HCT116 (cell line): ENCODE measurements at regions not wholly inside any gene's neighbourhood (a gene's known extent, or its start where the extent isn't known, plus 50 kb on each side); places are given as distances from the start of the nearest gene placed in this dataset.
"Not testable (repeated sequence)": the region's sequence is repeated elsewhere in the genome, so short reads cannot be mapped to it uniquely, and the experiment has no call there.

ENCODE experiments used
- ATAC-seq: fragments of 200-7000 bp; cut with Tn5 transposase; 2 replicates; pipeline ENCODE4 v1.9.1; 2020; ENCODE audit warnings: mild to moderate bottlenecking, moderate library complexity
- BruUV-seq: library from RNA; stranded (reverse); fragments of 400-500 nt; replicated peaks from 2 replicates; lab custom pipeline; 2021; lab: Mats Ljungman, UMichigan
- CTCF ChIA-PET: fragments of 300-600 bp; sonication (Branson Sonifier 250); formaldehyde crosslinking; loops from one replicate; lab custom pipeline; 2021; ENCODE audit warnings: antibody characterized with exemption; lab: Charles Lee
- POLR2A ChIA-PET: fragments of 300-600, 350-600 bp; sonication (Branson Sonifier 250); formaldehyde crosslinking; loops from one replicate; lab custom pipeline; 2021; ENCODE audit warnings: antibody characterized with exemption; lab: Charles Lee
- RAD21 ChIA-PET, 2 experiments: fragments of 300-600 bp; sonication (Branson Sonifier 250); formaldehyde crosslinking; loops; one replicate each; lab custom pipeline; 2023; ENCODE audit warnings: low total read pairs in 2 of 2; ENCODE audit not compliant: uncharacterized antibody in 2 of 2, unreplicated experiment in 2 of 2, low non-redundant PET in 1 of 2; lab: Charles Lee
- DNase-seq: peaks from one replicate; pipeline ENCODE4 v3.0.0-alpha.2; 2010; ENCODE audit warnings: low read depth, low spot score
- H2AFZ ChIP-seq: fragments of 200-600 bp; shearing (Covaris generic), sonication (generic); 2 replicates; pipeline ENCODE4 v1.6.1; 2017; ENCODE audit warnings: low read depth, mixed run types, mixed read lengths, antibody characterized with exemption, low read length; ENCODE audit not compliant: poor library complexity, severe bottlenecking
- H3K27ac ChIP-seq: 2 replicates; pipeline ENCODE4 v1.5.1; 2012; ENCODE audit warnings: low read depth, low read length
- H3K27me3 ChIP-seq: fragments of 200-600 bp; sonication (generic); 2 replicates; pipeline ENCODE4 v1.6.1; 2016; ENCODE audit warnings: mixed run types, low read length, mixed read lengths; ENCODE audit not compliant: insufficient read depth
- H3K36me3 ChIP-seq, 2 experiments: fragments of 200-500 bp in 1 of 2; fragments of 200-600 bp in 1 of 2; sonication (Bioruptor generic) in 1 of 2; sonication (generic) in 1 of 2; 2 replicates each; pipeline versions ENCODE4 v1.5.1 to v1.6.1; 2014 to 2016; ENCODE audit warnings: low read length in 2 of 2, inconsistent platforms in 1 of 2, mixed read lengths in 1 of 2, mixed run types in 1 of 2; ENCODE audit not compliant: insufficient read depth in 2 of 2, control insufficient read depth in 1 of 2
- H3K4me1 ChIP-seq, 2 experiments: fragments of 200-600 bp in 1 of 2; sonication (generic) in 1 of 2; 2 replicates each; pipeline versions ENCODE4 v1.5.1 to v1.6.1; 2012 to 2017; ENCODE audit warnings: low read length in 2 of 2, inconsistent platforms in 1 of 2, mild to moderate bottlenecking in 1 of 2, mixed read lengths in 1 of 2, mixed run types in 1 of 2, moderate library complexity in 1 of 2; ENCODE audit not compliant: insufficient read depth in 2 of 2, control insufficient read depth in 1 of 2
- H3K4me2 ChIP-seq: fragments of 200-600 bp; sonication (generic); 2 replicates; pipeline ENCODE4 v1.6.1; 2017; ENCODE audit warnings: mixed run types, low read length, mixed read lengths
- H3K4me3 ChIP-seq, 2 experiments: fragments of 200-600 bp in 1 of 2; sonication (generic) in 1 of 2; replicated peaks in 1 of 2; 2 replicates each; pipeline ENCODE4 v1.5.1; 2011 to 2016; ENCODE audit warnings: low read length in 2 of 2, control low read depth in 1 of 2, low read depth in 1 of 2, mild to moderate bottlenecking in 1 of 2, mixed read lengths in 1 of 2, mixed run types in 1 of 2
- H3K79me2 ChIP-seq: fragments of 200-600 bp; sonication (generic); 2 replicates; pipeline ENCODE4 v1.6.1; 2017; ENCODE audit warnings: mild to moderate bottlenecking, mixed run types, low read length, moderate library complexity, mixed read lengths; ENCODE audit not compliant: insufficient read depth
- H3K9ac ChIP-seq: fragments of 200-600 bp; sonication (generic); 2 replicates; pipeline ENCODE4 v1.6.1; 2016; ENCODE audit warnings: low read length, mixed read lengths
- H3K9me2 ChIP-seq: fragments of 200-600 bp; sonication (generic), shearing (Covaris generic); 2 replicates; pipeline ENCODE4 v1.6.1; 2017; ENCODE audit warnings: mixed run types, mild to moderate bottlenecking, moderate library complexity; ENCODE audit not compliant: insufficient read depth
- H3K9me3 ChIP-seq, 2 experiments: fragments of 200-500 bp in 1 of 2; fragments of 200-600 bp in 1 of 2; sonication (Bioruptor generic) in 1 of 2; sonication (generic) in 1 of 2; 2 replicates each; pipeline ENCODE4 v1.6.1; 2014 to 2017; ENCODE audit warnings: low read length in 2 of 2, mixed read lengths in 2 of 2, inconsistent platforms in 1 of 2, low read depth in 1 of 2, mild to moderate bottlenecking in 1 of 2, mixed run types in 1 of 2, moderate library complexity in 1 of 2; ENCODE audit not compliant: control insufficient read depth in 1 of 2, insufficient read depth in 1 of 2
- H4K20me1 ChIP-seq: fragments of 200-600 bp; sonication (generic), shearing (Covaris generic); 2 replicates; pipeline ENCODE4 v1.6.1; 2017; ENCODE audit warnings: mixed run types, mild to moderate bottlenecking, moderate library complexity; ENCODE audit not compliant: insufficient read depth
- intact Hi-C: fragments of 100-400 bp; cut with micrococcal nuclease; formaldehyde crosslinking; loops from 2 replicates; pipeline ENCODE4 v1.10.0; 2022

DNA sequence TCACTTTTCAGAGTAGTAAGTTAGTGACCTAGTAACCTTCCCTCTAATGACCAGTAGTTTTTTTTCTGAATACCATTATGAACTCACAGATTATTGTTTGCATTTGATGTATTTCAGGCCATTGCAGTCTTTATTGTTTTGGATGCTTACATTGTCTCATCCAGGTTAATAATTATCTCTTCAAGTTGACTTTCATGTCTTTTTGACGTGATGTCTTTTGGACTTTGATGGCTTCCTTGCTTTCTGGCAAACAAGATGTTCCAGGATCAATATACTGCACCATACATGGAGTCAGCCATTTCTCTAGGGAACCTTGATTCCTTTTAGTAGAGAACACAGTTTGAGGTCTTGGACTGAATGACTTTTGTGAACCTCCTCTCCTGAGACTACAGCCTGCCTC is 87.2 kb downstream of the CCDC201 start:
- H3K79me2 ChIP-seq, H2AFZ ChIP-seq, POLR2A ChIA-PET, ATAC-seq, CTCF ChIA-PET, DNase-seq, H3K9me2 ChIP-seq, intact Hi-C loops, RAD21 ChIA-PET, H3K27ac ChIP-seq, H3K4me3 ChIP-seq, H3K9ac ChIP-seq, H3K36me3 ChIP-seq, H3K4me1 ChIP-seq, H4K20me1 ChIP-seq, H3K4me2 ChIP-seq, H3K27me3 ChIP-seq, H3K9me3 ChIP-seq, BruUV-seq: not testable (repeated sequence)

DNA sequence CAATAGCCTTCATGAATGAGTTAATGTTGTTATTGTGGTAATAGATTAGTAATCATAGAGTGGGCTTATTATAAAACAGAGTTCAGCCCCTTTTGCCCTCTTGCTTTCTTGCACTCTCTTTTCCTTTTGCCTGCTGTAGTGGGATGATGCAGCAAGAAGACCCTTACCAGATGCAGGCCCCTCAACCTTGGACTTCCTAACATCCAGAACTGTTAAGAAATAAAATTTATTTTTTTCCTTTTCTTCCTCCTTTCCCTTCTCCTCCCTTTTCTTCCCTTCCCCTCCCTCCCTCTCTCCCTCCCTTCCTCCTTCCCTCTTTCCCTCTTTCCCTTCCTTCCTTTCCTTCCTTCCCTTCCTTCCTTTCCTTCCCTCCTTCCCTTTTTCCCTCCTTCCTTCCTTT is 88.1 kb downstream of the CCDC201 start:
- intact Hi-C loops, DNase-seq, ATAC-seq, H4K20me1 ChIP-seq, RAD21 ChIA-PET, H3K4me3 ChIP-seq, H3K4me2 ChIP-seq, H3K27ac ChIP-seq, H3K27me3 ChIP-seq, H3K9me3 ChIP-seq, H3K9me2 ChIP-seq, CTCF ChIA-PET, H3K4me1 ChIP-seq, BruUV-seq, POLR2A ChIA-PET, H3K9ac ChIP-seq, H3K79me2 ChIP-seq, H2AFZ ChIP-seq, H3K36me3 ChIP-seq: not testable (repeated sequence)
